Stimulated activated naive B cell treated with anti-CD40 and anti-IgM and Interleukin-4, amounts not matched to agents 10 μg/mL and 1 μg/mL and 100 μg/mL, for 72 hours (primary cell): ENCODE measurements at regions not wholly inside any gene's neighbourhood (a gene's known extent, or its start where the extent isn't known, plus 50 kb on each side); places are given as distances from the start of the nearest gene placed in this dataset.

Source experiments
- ATAC-seq, 2 donors: fragments of 150-1000 bp; cut with Tn5 transposase; replicated peaks; 2 replicates each; pipeline ENCODE4 v1.10.0; 2021; ENCODE audit warnings: moderate library complexity in 1 of 2
- DNase-seq: peaks from one replicate; pipeline ENCODE4 v3.0.0; 2021
- H3K27ac Mint-ChIP-seq: one replicate; pipeline ENCODE4 v1.8.0; 2022; ENCODE audit warnings: mild to moderate bottlenecking, mixed read lengths
- H3K27me3 Mint-ChIP-seq, 2 donors: one replicate each; pipeline ENCODE4 v1.8.0; 2022; ENCODE audit warnings: mixed read lengths in 2 of 2
- H3K36me3 Mint-ChIP-seq, 2 donors: one replicate each; pipeline ENCODE4 v1.8.0; 2022; ENCODE audit warnings: mixed read lengths in 2 of 2, mild to moderate bottlenecking in 1 of 2
- H3K4me1 Mint-ChIP-seq, 2 donors: one replicate each; pipeline ENCODE4 v1.8.0; 2022; ENCODE audit warnings: mixed read lengths in 2 of 2, mild to moderate bottlenecking in 1 of 2
- H3K4me3 Mint-ChIP-seq, 2 donors: one replicate each; pipeline ENCODE4 v1.8.0; 2022; ENCODE audit warnings: mild to moderate bottlenecking in 2 of 2, mixed read lengths in 2 of 2, moderate library complexity in 1 of 2
- H3K9me3 Mint-ChIP-seq, 2 donors: one replicate each; pipeline ENCODE4 v1.8.0; 2022; ENCODE audit warnings: mixed read lengths in 2 of 2, mild to moderate bottlenecking in 1 of 2

DNA sequence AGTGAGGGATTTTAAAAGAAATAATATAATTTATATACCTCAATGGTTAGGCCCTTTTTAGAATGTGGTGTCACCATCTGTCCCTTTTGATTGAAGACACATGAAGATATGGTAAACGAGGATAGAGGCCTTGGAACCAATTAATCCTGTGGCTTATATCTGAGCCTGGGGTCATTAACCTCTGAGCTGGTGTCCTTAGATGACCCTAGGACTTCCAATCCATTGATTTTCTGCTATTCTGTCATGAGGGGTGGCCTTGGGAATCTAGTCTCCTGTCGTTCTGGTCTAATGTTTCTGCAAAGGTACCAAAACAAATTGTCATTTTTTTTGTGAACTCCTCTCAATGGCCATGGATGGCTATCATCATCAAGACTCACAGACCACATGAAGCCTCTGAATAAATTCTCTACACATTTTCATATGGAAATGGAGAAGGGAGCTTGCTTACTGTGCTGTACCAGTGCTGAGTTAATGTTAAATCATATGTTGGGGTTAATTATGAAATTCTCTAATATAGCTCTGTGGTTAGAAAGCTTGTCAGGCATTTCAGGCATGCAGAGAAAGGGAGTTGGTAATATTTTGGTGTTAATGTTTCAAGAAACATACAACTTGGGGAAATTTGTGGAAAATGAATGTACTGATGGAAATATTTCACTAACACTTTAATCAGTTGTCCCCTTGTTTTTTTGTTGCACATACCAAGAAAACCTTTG, 204.2 kb upstream of the IL15 start:
- no peak overlapping the region for H3K27ac Mint-ChIP-seq
- ATAC-seq = no peak
- H3K36me3 Mint-ChIP-seq = no peaks in the 10 kb centered on the region
- H3K4me3 Mint-ChIP-seq = no peak overlapping the region
- peaks cover 2 to 3% of the 10 kb centered on the region in 2 donors for H3K9me3 Mint-ChIP-seq
- no peaks in the 10 kb centered on the region for H3K4me1 Mint-ChIP-seq
- no peaks in the 10 kb centered on the region for H3K27me3 Mint-ChIP-seq
- no peak for DNase-seq

DNA sequence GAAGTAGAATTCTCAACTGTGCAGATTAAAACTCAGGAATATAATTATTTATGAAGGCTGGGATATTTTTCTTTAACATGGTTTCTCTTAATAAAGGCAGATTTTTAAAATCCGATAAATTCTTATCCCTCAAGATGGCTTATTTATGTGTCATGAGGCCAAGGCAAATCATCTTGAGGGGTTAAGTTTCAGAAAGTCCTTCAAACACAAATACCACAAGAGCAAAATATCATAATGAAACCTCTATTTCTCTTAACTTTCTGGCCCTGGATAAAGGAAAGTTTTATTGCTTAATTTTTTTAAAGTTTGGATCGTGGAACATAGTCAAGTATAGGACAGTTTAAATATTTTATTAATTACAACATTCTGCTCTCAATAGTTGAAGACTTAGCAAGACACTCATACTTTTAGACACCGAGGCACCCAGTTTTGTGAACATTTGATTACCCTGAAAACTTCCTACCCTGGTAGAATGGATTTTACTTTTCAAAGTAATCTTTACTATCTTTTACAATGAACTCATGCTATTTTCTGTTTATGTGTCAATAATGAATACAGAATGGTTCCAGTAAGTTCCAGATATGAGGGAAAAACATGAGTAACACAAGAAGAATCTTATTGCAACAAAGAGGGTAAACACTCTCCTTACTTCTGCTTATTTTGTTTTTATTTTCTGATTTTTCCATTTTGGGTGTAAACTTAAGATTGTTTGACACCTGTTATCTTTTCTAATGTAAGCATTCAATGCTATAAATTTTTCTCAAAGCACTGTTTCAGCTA, 200.7 kb upstream of the IL15 start:
- no peaks in the 10 kb centered on the region for H3K36me3 Mint-ChIP-seq
- DNase-seq (no peak), ATAC-seq (no peak)
- H3K27me3 Mint-ChIP-seq = no peaks in the 10 kb centered on the region
- H3K27ac Mint-ChIP-seq = no peak overlapping the region
- H3K4me3 Mint-ChIP-seq = no peak overlapping the region
- peaks cover 2 to 3% of the 10 kb centered on the region in 2 donors for H3K9me3 Mint-ChIP-seq
- H3K4me1 Mint-ChIP-seq = no peaks in the 10 kb centered on the region

DNA sequence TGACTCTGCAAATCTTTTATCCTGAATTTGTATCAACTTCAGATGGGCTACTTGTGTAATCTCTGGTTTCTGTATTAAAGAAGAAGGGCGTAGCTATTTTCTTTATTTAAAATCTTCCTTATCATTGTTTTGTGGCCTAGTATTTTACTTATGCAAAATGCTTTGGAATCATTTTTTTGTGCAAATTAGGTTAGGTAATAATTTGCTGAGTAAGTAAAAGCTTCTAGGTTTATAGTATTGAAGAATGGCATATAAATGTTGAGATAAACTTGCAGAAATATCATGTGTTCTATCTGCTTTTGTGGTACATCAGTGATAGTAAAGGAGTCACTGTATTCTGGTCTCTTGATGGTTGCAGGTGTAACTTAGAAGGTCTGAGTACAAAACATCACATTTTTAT, 197.2 kb upstream of the IL15 start:
- H3K9me3 Mint-ChIP-seq = no peaks in the 10 kb centered on the region
- H3K27ac Mint-ChIP-seq = no peak overlapping the region
- no peaks in the 10 kb centered on the region for H3K36me3 Mint-ChIP-seq
- H3K4me1 Mint-ChIP-seq = no peaks in the 10 kb centered on the region
- ATAC-seq (no peak), DNase-seq (no peak)
- no peak overlapping the region for H3K4me3 Mint-ChIP-seq
- no peaks in the 10 kb centered on the region for H3K27me3 Mint-ChIP-seq

DNA sequence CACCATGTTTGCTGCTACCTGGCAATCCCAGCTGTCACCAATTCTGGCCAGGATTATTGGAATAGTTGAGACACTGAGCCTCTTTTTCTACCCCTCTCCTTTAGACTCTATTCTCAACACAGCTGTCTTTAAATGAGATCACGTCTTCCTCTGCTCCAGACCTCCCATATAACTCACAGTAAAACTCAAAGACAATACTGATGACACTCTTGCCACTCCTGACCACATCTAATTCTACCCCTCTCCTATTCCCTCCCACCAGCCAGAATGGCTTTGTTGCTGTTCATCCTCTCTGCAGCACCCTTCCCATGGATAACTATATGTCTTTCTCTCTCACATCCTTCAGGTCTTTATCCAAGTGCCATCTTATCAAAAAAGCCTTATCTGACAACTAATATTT, 188.6 kb upstream of the IL15 start:
- DNase-seq (no peak), ATAC-seq (no peak)
- Mint-ChIP-seq H3K9me3 (peaks cover 0 to 2% of the 10 kb centered on the region in 2 donors), H3K36me3 (peaks cover 0 to 1% of the 10 kb centered on the region in 2 donors), H3K4me3 (no peak overlapping the region), H3K4me1 (no peaks in the 10 kb centered on the region), H3K27ac (no peak overlapping the region), H3K27me3 (no peaks in the 10 kb centered on the region)

DNA sequence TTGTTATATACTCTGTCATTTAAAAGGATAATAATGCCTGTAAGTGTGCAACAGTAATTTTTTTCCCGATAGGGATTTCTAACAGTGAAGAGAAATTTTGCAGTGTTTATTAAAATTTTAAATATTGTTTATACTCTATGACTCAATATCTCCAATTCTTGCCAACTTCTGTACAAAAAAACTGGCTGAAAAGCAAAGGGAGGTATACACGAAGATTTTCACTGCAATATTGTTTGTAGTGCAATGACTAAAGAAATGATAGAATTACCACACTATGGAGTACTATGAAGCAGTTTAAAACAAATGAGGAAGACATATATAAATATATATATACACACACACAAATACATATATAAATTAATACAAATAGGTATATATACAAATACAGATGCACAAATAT, 187.9 kb upstream of the IL15 start:
- H3K4me1 Mint-ChIP-seq = no peaks in the 10 kb centered on the region
- no peak overlapping the region for H3K27ac Mint-ChIP-seq
- peaks cover 0 to 1% of the 10 kb centered on the region in 2 donors for H3K36me3 Mint-ChIP-seq
- H3K4me3 Mint-ChIP-seq = no peak overlapping the region
- no peak for DNase-seq
- peaks cover 0 to 2% of the 10 kb centered on the region in 2 donors for H3K9me3 Mint-ChIP-seq
- H3K27me3 Mint-ChIP-seq = no peaks in the 10 kb centered on the region
- ATAC-seq = no peak

DNA sequence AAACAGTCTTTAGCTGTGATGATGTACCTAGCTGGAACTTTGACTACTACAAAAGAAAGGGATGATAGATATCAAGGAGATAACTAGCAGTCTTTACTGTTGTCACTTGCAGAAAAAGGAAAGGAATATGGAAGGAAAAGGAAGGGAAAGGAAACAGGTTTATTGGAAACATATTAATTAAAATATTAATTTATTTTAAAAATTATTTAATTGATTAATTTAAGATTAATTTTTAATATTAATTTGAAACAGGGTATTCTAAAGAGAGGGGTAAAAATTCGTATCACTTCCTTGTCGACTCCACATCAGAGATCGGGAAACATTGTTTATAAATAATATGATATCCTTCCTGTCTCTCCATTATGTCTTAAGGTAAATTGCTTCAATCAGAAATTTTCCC, 186.5 kb upstream of the IL15 start:
- ATAC-seq = no peak
- no peaks in the 10 kb centered on the region for H3K27me3 Mint-ChIP-seq

DNA sequence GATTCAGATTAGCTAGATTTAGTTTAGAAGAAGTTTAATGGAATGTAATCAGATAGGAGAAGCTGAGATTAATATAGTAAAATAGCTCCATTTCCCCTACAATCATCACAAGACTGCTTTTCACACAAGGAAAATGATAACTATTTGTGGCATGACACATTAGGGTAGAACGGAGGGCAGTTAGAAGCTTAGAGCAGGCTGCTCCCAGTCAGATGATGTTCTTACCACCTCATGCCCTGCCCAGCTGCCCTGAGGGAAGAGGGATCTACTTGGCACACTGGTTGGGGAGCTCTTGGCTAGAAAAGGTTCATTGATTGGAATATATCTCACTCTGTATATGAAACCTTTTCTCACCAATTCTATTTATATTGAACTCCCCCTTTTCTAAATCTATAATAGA, 180.7 kb upstream of the IL15 start:
- Mint-ChIP-seq H3K4me1 (no peaks in the 10 kb centered on the region), H3K9me3 (peaks cover 0 to 2% of the 10 kb centered on the region in 2 donors), H3K27me3 (no peaks in the 10 kb centered on the region), H3K27ac (no peak overlapping the region), H3K36me3 (peaks cover 0 to under 1% of the 10 kb centered on the region in 2 donors), H3K4me3 (no peak overlapping the region)
- ATAC-seq (no peak), DNase-seq (no peak)

More for the DNA sequence above, 186.5 kb upstream of the IL15 start:
- Mint-ChIP-seq H3K27ac (no peak overlapping the region), H3K4me3 (no peak overlapping the region), H3K9me3 (peaks cover 0 to 2% of the 10 kb centered on the region in 2 donors), H3K4me1 (no peaks in the 10 kb centered on the region), H3K36me3 (peaks cover 0 to 1% of the 10 kb centered on the region in 2 donors)
- no peak for DNase-seq

DNA sequence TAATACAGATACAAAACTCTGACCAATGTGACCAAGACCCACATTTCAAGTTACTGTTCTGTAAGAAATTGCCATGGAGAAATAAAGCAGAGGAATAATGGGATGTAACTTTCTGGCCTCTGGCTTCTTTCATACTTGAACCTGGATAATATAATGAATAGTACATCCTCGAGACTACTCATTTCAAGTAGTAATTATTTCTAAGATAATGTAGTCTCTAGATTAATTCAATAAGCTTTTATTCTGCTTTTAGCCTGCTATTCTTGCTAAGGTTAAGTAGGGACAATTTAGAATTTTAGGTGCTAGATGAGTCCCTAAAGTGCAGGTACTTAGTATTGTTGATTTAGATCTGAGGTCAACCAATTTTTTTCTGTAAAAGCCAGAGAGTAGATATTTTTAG, 178.7 kb upstream of the IL15 start:
- H3K4me1 Mint-ChIP-seq = no peaks in the 10 kb centered on the region
- ATAC-seq (no peak), DNase-seq (no peak)
- no peaks in the 10 kb centered on the region for H3K27me3 Mint-ChIP-seq
- no peak overlapping the region for H3K27ac Mint-ChIP-seq
- peaks cover 0 to 1% of the 10 kb centered on the region in 2 donors for H3K9me3 Mint-ChIP-seq
- no peak overlapping the region for H3K4me3 Mint-ChIP-seq
- H3K36me3 Mint-ChIP-seq = no peaks in the 10 kb centered on the region

DNA sequence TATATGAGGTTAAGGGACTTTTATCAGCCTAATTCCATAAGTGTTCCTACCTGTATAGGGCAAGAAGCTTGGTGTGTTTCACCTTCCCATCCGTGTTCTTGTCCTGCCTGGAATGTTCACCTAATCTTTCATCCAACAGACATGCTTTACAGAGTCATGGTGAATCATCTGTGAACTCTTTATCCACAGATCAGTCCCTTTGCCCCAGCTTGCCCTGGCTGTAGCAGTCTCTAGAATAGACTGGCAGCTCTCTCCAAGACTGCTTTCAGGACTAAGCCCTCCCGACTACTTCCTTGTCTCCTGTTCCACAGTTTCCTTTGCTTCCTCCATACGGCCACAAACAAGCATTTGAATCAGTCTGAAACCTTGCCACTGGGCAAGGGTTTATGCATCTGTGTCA, 177.9 kb upstream of the IL15 start:
- no peak overlapping the region for H3K4me3 Mint-ChIP-seq
- H3K4me1 Mint-ChIP-seq = no peaks in the 10 kb centered on the region
- H3K27ac Mint-ChIP-seq = no peak overlapping the region
- H3K36me3 Mint-ChIP-seq = no peaks in the 10 kb centered on the region
- no peaks in the 10 kb centered on the region for H3K27me3 Mint-ChIP-seq
- H3K9me3 Mint-ChIP-seq = peaks cover 0 to 1% of the 10 kb centered on the region in 2 donors
- ATAC-seq (no peak), DNase-seq (no peak)

DNA sequence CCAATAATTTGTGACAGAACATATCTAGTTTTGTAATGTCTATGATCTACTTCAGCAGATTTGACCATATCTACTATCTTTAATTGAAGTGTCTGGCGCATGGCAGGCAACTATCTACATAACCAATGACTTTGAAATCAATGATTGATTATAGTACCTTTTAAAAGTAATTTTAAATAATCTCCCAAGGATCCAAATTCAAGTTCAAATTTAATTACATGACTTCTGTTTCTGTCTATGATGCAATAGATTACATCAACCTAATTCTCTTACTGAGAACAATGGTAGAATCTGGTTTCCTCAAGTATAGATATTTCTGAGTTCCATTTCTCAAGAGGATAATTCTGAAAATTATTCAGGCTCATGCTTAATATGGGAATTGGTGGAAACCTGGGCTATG, 177.4 kb upstream of the IL15 start:
- H3K27ac Mint-ChIP-seq = no peak overlapping the region
- DNase-seq (no peak), ATAC-seq (no peak)
- no peaks in the 10 kb centered on the region for H3K4me1 Mint-ChIP-seq
- no peak overlapping the region for H3K4me3 Mint-ChIP-seq
- H3K36me3 Mint-ChIP-seq = no peaks in the 10 kb centered on the region
- peaks cover 0 to 1% of the 10 kb centered on the region in 2 donors for H3K9me3 Mint-ChIP-seq
- H3K27me3 Mint-ChIP-seq = no peaks in the 10 kb centered on the region

DNA sequence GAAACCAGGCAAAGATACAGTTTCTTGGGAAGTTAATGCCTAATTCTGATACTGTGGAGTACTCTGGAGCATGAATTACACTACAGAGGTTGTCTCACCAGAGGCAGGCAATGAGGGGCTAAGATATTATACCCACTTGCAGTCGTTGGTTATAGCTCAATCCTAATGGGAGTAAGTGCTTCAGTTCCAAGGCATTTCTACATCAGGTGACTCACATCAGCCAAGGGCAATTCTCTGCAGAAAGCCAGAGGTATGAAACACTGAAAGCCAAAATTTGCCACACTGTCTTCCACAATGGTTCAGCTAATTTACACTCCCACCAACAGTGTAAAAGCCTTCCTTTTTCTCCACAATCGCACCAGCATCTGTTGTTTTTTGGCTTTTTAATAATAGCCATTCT, 174.0 kb upstream of the IL15 start:
- Mint-ChIP-seq H3K9me3 (peaks cover 0 to 1% of the 10 kb centered on the region in 2 donors), H3K27ac (no peak overlapping the region), H3K27me3 (no peaks in the 10 kb centered on the region), H3K36me3 (no peaks in the 10 kb centered on the region), H3K4me3 (no peak overlapping the region), H3K4me1 (no peaks in the 10 kb centered on the region)
- no peak for DNase-seq
- no peak for ATAC-seq

DNA sequence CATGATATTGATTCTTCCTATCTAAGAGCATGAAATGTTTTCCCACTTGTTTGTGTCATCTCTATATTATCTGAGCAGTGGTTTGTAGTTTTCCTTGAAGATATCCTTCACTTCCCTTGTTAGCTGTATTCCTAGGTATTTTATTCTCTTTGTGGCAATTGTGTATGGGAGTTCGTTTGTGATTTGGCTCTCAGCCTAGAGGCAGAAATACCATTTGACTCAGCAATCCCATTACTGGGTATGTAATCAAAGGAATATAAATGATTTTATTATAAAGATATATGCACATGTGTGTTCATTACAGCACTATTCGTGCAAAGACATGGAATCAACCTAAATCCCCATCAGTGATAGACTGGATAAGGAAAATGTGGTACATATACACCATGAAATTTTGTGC, 172.7 kb upstream of the IL15 start:
- H3K27me3 Mint-ChIP-seq = no peaks in the 10 kb centered on the region
- H3K27ac Mint-ChIP-seq = no peak overlapping the region
- no peaks in the 10 kb centered on the region for H3K4me1 Mint-ChIP-seq
- peaks cover 0 to under 1% of the 10 kb centered on the region in 2 donors for H3K9me3 Mint-ChIP-seq
- H3K36me3 Mint-ChIP-seq = no peaks in the 10 kb centered on the region
- ATAC-seq = no peak
- H3K4me3 Mint-ChIP-seq = no peak overlapping the region
- DNase-seq = no peak

DNA sequence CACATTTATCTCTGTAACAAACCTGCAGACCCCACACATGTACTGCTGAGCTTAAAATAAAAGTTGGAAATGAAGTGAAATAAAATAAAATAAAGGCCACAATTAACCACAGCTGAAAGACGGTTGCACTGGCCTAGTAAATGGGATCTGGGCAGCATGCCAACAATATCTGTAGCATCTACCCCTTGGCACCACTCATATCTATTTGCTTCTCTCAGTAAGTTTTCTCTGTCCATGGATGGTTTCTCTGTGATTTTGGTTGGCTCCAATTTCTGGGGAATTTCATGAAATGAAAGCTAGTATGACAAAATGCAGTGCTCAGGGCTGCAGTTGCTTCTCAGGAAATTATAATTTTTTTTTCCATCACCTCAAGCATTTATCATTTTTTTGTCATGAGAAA, 172.0 kb upstream of the IL15 start:
- H3K4me1 Mint-ChIP-seq = no peaks in the 10 kb centered on the region
- H3K9me3 Mint-ChIP-seq = no peaks in the 10 kb centered on the region
- DNase-seq = no peak
- H3K27me3 Mint-ChIP-seq = no peaks in the 10 kb centered on the region
- ATAC-seq = no peak
- no peaks in the 10 kb centered on the region for H3K36me3 Mint-ChIP-seq
- H3K4me3 Mint-ChIP-seq = no peak overlapping the region
- H3K27ac Mint-ChIP-seq = no peak overlapping the region

DNA sequence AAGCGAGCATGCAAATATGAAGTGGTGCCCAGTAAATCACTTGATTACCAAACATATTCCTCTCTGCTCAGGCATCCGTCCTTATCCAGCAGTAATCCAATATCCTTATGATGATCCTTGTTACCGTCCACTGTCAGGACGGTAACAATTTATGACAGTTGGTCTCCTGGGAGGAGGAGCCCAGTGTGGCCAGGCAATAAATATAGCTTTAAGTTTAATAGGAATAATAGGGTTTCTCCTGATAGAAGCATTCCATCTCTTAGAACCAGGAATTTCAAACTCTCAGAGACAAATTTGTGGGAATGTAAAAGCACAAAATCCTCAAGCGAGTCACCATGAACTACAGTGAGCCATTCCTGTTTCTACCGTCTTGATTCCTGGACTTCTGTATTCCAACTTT, 171.2 kb upstream of the IL15 start:
- Mint-ChIP-seq H3K9me3 (peaks cover 0 to 1% of the 10 kb centered on the region in 2 donors), H3K36me3 (no peaks in the 10 kb centered on the region), H3K4me1 (no peaks in the 10 kb centered on the region), H3K27me3 (no peaks in the 10 kb centered on the region), H3K27ac (no peak overlapping the region), H3K4me3 (no peak overlapping the region)
- no peak for ATAC-seq
- DNase-seq = no peak

DNA sequence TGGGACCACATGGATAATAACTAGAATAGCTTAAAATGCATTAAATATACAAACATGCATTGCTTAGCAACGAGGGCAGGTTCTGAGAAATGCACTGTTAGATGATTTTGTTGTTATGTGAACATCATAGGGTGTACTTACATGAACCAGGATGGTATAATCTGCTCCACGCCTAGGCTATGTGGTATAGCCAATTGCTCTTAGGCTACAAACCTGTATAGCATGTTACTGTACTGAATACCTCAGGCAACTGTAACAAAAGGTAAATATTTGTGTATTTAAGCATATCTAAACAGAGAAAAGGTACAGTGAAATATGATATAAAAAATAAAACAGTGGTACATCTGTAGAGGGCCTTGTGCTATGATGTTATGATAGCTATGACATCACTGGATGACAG, 169.2 kb upstream of the IL15 start:
- no peak for DNase-seq
- Mint-ChIP-seq H3K4me1 (no peaks in the 10 kb centered on the region), H3K36me3 (no peaks in the 10 kb centered on the region), H3K27ac (no peak overlapping the region), H3K27me3 (no peaks in the 10 kb centered on the region), H3K9me3 (peaks cover 0 to 1% of the 10 kb centered on the region in 2 donors), H3K4me3 (no peak overlapping the region)
- ATAC-seq = no peak
